Islet precursor cell (in vitro differentiated cells): ENCODE measurements at regions not wholly inside any gene's neighbourhood (a gene's known extent, or its start where the extent isn't known, plus 50 kb on each side); places are given as distances from the start of the nearest gene placed in this dataset.

Experiments
- DNase-seq: peaks from one replicate; pipeline ENCODE4 v3.0.0-alpha.2; 2018

GRCh38 chr11:10387206-10388083 is 67.6 kb upstream of the AMPD3 start:
- no peak for DNase-seq

- DNase-seq, result no peak
Observed at GRCh38 chr11:10388101-10388500, 67.0 kb upstream of the AMPD3 start.

GRCh38 chr11:10388574-10388973 is 66.5 kb upstream of the AMPD3 start:
- DNase-seq, result no peak

GRCh38 chr11:10390375-10390774 is 64.7 kb upstream of the AMPD3 start:
- no peak for DNase-seq

- DNase-seq, result peak; percentile 18
Observed at GRCh38 chr11:10392095-10393079, 62.7 kb upstream of the AMPD3 start.

- peak; percentile 76 for DNase-seq
Observed at GRCh38 chr11:10394229-10395101, 60.6 kb upstream of the AMPD3 start.

- no peak for DNase-seq
Observed at GRCh38 chr11:10395166-10395897, 59.7 kb upstream of the AMPD3 start.

GRCh38 chr11:10396771-10397170 is 58.3 kb upstream of the AMPD3 start:
- DNase-seq, result no peak

GRCh38 chr11:10397226-10397987 is 57.7 kb upstream of the AMPD3 start:
- no peak for DNase-seq

GRCh38 chr11:10398525-10398924 is 56.5 kb upstream of the AMPD3 start:
- DNase-seq, result peak; percentile 72

- DNase-seq, result no peak
Observed at GRCh38 chr11:10400856-10401255, 54.2 kb upstream of the AMPD3 start.

GRCh38 chr11:10401256-10401655 is 53.8 kb upstream of the AMPD3 start:
- no peak for DNase-seq

GRCh38 chr11:10401696-10402392 is 53.2 kb upstream of the AMPD3 start:
- no peak for DNase-seq
